GM21723 (cell line): ENCODE measurements at regions not wholly inside any gene's neighbourhood (a gene's known extent, or its start where the extent isn't known, plus 50 kb on each side); places are given as distances from the start of the nearest gene placed in this dataset.
"Not testable (repeated sequence)": the region's sequence is repeated elsewhere in the genome, so short reads cannot be mapped to it uniquely, and the experiment has no call there.

Source experiments
- ATAC-seq: cut with Tn5 transposase; IDR thresholded peaks from one replicate; pipeline ENCODE4 v1.9.1; 2021; ENCODE audit warnings: mild to moderate bottlenecking, moderate library complexity; ENCODE audit not compliant: unreplicated experiment

- not testable (repeated sequence) for ATAC-seq
Measured at GRCh38 chr18:5830902-5831301, 64.4 kb downstream of the TMEM200C start.

DNA sequence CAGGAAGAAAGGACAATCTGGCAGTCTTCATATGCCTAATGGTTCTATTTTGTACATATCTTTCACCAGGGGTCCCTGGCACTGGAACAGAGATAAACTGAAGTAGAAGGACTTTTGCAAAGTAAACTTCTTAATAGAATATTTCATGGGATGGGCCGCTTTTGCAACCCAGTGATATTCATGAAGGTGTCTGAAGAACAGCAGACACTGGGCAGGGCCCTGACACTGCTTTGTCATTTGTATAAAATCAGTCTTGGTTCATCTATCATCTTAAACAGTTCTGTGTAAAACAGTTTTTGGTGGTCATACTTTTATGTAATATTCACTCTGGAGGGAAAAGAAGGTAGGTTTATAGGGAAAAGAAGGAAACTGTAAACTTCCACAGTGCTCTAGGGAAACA is 66.4 kb downstream of the TMEM200C start:
- ATAC-seq = no peak

GRCh38 chr18:5825663-5826062 is 69.7 kb downstream of the TMEM200C start:
- no peak for ATAC-seq

DNA sequence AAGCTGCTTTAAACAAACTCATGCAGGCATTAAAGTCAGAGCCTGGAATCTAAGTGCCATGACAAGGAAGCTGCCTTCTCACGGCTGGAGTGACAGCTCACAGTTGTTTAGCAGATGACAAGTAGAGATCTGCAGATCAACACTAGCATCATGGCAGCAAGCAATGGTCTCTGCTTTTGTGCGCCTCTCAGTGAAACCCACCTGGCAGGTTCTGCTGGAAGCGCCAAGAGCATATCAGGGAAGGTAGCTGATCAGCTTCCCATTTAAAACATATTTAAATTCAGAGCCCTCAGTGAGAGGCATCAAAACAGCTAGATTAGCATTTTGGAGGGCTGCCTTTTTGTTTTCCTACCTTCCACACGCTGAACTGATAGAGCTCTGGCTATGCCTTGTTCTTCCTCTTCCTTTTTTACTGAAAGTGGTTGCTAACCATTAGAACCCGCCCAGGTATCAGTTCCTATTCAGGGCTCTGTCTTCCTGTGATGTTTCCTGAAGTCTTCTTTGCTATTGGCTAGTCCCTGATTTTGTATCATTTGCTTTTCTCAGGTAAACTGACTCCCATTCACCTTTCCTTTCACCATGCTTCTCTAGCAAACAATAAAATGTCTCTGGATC is 70.8 kb downstream of the TMEM200C start:
- ATAC-seq = no peak

GRCh38 chr18:5817816-5818215 is 77.5 kb downstream of the TMEM200C start:
- ATAC-seq = no peak

- no peak for ATAC-seq
Measured at GRCh38 chr18:5806860-5807259, 88.5 kb downstream of the TMEM200C start.

- no peak for ATAC-seq
Measured at GRCh38 chr18:5787936-5788335, 107.4 kb downstream of the TMEM200C start.

DNA sequence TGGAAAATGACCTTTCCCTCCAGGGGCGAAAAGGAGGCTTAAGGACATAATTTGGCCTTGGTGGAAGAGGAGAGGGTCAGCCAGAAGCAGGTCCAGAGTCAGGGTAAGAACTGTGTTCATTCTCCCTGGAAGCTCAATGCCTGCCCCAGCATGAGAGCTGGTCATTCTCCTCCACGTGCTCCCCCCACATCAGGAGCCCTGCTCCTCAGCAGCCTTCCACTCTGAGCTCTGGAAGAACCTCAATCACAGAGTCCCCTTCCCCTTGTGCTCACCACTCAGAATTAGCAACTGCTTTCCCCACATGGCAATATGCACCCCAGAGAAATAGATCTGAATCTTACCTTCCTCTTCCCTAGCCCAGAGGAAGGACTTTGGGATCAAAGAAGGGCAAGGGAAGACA is 115.4 kb downstream of the TMEM200C start:
- no peak for ATAC-seq

- ATAC-seq = no peak
Measured at GRCh38 chr18:5772306-5773105, 122.8 kb downstream of the TMEM200C start.

DNA sequence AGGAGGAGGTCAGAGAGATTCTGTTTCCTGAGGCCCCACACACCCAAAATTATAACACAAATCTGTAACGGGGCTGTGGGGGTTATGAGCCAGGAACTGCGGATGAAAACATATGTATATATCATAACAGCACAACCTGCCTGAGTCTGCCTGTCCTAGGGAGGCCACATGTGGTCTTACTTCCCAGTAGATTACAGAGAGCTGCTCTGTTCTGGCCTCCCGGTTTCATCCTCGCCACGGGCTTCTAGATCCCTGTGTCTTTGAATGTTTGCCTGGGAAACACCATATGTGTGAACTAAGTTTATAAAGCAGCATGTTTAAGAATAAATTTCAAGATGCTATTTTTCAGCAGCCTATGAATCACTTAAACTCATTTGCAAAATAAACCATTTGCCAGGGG is 124.0 kb downstream of the TMEM200C start:
- no peak for ATAC-seq

- ATAC-seq = no peak
Measured at GRCh38 chr18:5770176-5770575, 125.1 kb downstream of the TMEM200C start.

- ATAC-seq = no peak
Measured at GRCh38 chr18:5768454-5768853, 126.9 kb downstream of the TMEM200C start.

- no peak for ATAC-seq
Measured at GRCh38 chr18:5759194-5759593, 136.1 kb downstream of the TMEM200C start.

DNA sequence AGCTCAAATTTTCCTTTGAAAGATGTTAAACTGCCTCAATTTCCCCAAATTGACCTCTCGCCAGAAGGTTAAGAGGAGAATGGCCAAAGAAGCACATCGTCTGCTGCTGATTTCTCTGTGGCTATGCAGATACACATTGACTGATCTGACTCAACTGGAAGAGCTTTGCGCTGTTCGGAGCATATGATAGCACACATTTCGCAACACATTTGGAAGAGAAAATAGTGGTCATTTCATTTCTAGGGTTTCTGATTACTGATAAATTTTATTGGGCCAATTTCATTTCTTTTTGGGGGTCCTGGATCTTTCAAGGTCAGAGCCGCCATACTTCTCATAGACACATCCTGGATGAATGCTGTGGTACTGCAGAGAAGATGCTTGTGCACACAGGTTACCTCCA is 138.5 kb downstream of the TMEM200C start:
- ATAC-seq = no peak

DNA sequence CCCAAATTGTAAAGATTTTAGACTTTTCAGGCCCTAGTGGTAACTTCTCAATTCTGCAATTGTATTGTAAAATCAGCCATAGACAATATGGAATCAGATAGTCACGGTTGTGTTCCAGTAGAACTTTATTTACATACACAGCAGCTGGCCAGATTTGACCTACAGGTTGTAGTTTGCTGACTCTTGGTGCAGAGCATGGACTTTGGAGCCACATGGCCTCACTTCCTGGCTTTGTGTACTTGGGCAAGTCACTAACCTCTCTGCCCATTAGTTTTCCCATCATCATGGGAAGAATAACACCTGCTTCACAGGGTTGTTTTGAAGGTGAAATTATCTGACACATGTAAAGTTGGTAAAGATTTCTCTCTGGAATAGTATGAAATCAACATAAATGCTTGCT is 147.6 kb downstream of the TMEM200C start:
- ATAC-seq = no peak

GRCh38 chr18:5746844-5747243 is 148.5 kb downstream of the TMEM200C start:
- ATAC-seq = no peak

DNA sequence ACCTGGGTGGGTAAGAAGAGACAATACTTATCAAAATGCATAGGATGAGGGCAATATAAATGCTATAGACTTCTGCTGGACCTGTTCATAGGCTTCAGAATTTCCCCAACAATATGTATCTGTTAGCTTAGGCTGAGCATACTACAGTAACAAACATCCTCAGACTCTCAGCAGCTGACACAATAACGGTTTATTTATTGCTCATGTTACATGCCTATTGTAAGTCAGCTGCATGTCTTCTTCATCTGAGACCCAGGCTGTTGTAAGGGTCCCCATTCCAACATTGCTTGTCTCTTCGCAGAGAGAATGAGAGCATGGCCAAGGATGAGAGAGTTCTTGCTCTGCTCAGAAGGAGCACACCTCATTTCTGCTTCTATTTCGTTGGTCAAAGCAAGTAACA is 150.7 kb downstream of the TMEM200C start:
- no peak for ATAC-seq

DNA sequence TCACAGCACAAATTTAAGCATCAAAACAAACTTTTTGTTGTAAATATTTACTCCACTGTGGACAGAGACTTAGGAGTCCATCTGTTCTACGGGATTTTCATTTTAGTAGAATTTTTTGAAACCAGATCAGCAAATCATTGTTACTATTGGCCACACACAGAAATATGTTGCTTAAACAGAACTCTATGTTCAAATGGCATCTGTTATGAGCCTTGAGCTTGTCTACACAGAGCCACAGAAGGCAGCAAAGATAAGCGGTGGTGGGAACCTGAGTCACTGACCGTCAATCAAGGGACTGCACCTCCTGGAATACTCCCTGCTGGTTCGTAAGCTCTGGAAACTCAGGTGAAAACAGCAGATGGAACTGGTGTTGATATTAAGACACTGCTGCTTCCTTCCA is 156.8 kb downstream of the TMEM200C start:
- no peak for ATAC-seq

DNA sequence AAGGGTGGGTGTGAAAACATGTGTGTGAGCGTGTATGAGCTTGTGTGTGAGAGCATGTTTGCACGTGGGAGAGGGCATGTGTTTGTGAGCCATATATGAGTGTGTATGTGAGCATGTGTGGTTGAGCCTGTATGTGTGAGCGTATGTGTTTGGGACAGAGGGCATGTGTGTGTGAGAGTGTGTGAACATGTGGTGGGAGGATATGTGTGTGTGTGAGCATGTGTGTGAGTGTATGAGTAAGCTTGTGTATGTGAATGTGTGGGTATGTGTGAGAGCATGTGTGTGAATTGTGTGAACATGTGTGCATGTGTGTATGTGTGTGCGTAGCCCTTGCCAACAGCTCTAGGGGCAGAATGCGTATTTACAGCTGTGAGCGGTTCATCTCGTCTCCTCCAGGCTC is 163.0 kb downstream of the TMEM200C start:
- ATAC-seq = no peak

DNA sequence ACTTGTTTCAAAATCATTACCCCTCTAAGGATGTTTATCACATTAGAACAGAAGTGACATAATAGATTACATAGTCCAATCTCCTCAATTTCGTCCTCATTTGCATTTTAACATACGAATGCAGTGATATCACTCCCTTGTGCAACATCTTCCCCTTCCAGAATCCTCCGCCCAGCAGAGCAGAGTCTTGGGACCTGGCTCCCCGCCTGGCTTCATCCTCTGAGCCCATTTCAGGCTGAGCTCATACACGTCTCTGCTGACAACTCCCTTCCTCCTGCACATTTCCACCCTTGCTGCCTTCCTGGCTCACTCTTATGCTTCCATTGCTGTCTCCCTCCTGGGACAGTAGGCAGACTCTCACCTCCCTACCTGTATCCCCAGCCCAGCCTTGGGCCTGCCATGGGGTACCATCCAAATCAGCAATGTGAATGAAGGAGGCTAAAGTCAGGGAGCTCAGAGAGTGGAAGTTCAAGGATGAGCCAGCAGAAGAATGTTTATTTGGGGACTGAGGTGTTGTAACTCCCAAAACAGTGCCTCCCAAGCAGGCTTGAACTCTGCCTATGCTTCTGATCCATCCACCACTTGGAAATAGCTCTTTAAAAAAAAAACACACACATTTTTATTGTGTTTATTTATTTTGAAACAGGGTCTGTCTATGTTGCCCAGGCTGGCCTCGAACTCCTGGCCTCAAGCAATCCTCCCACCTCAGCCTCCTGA is 165.2 kb downstream of the TMEM200C start:
- no peak for ATAC-seq

GRCh38 chr18:5728531-5728930 is 166.8 kb downstream of the TMEM200C start:
- ATAC-seq = no peak

- no peak for ATAC-seq
Measured at GRCh38 chr18:5726011-5726410, 169.3 kb downstream of the TMEM200C start.
